CD14-positive monocyte (primary cell): ENCODE measurements at regions not wholly inside any gene's neighbourhood (a gene's known extent, or its start where the extent isn't known, plus 50 kb on each side); places are given as distances from the start of the nearest gene placed in this dataset.

ENCODE experiments used
- DNase-seq, 3 donors: peaks; one replicate each; pipeline ENCODE4 v3.0.0-alpha.2; 2011 to 2022
- H2AFZ ChIP-seq: 2 replicates; pipeline ENCODE4 v1.6.0; 2012; ENCODE audit warnings: mild to moderate bottlenecking, low read depth, low read length, inconsistent platforms; ENCODE audit not compliant: insufficient read depth, poor library complexity, severe bottlenecking
- H3K27ac ChIP-seq, 2 donors: 1 replicate in 1 of 2; 2 replicates in 1 of 2; pipeline ENCODE4 v1.5.1; 2012 to 2013; ENCODE audit warnings: low read length in 2 of 2, control low read depth in 1 of 2, inconsistent platforms in 1 of 2, low read depth in 1 of 2, mild to moderate bottlenecking in 1 of 2
- H3K27me3 ChIP-seq, 2 donors: one replicate each; pipeline versions ENCODE4 v1.6.0 to v1.6.1; 2011 to 2013; ENCODE audit warnings: low read length in 2 of 2; ENCODE audit not compliant: control insufficient read depth in 2 of 2, insufficient read depth in 2 of 2
- H3K36me3 ChIP-seq, 2 donors: replicated peaks in 1 of 2; 1 replicate in 1 of 2; 2 replicates in 1 of 2; pipeline versions ENCODE4 v1.5.1 to v1.6.1; 2012 to 2013; ENCODE audit warnings: low read length in 2 of 2, control low read depth in 1 of 2, inconsistent platforms in 1 of 2, mild to moderate bottlenecking in 1 of 2; ENCODE audit not compliant: insufficient read depth in 2 of 2, control insufficient read depth in 1 of 2
- H3K4me1 ChIP-seq, 2 donors: 1 replicate in 1 of 2; 2 replicates in 1 of 2; pipeline versions ENCODE4 v1.5.1 to v1.6.1; 2012 to 2013; ENCODE audit warnings: low read length in 2 of 2, control low read depth in 1 of 2, inconsistent platforms in 1 of 2, mild to moderate bottlenecking in 1 of 2, moderate library complexity in 1 of 2; ENCODE audit not compliant: insufficient read depth in 2 of 2, control insufficient read depth in 1 of 2
- H3K4me2 ChIP-seq: replicated peaks from 2 replicates; pipeline ENCODE3; 2012; ENCODE audit warnings: low read length, moderate library complexity, mild to moderate bottlenecking; ENCODE audit not compliant: poor library complexity, severe bottlenecking; ENCODE audit errors: extremely low read depth
- H3K4me3 ChIP-seq, 3 experiments: fragments of 200-600 bp in 1 of 3; sonication (generic) in 1 of 3; replicated peaks in 1 of 3; 1 replicate in 2 of 3; 2 replicates in 1 of 3; pipeline ENCODE4 v1.5.1; 2011 to 2013; ENCODE audit warnings: low read length in 3 of 3, mild to moderate bottlenecking in 3 of 3, control low read depth in 2 of 3, low read depth in 2 of 3, inconsistent platforms in 1 of 3, moderate library complexity in 1 of 3
- H3K79me2 ChIP-seq: 2 replicates; pipeline ENCODE4 v1.6.0; 2012; ENCODE audit warnings: mild to moderate bottlenecking, control low read depth, inconsistent platforms, low read length, moderate library complexity; ENCODE audit not compliant: insufficient read depth
- H3K9ac ChIP-seq: 2 replicates; pipeline ENCODE4 v1.6.0; 2017; ENCODE audit warnings: low read length, mild to moderate bottlenecking; ENCODE audit not compliant: insufficient read depth, poor library complexity, severe bottlenecking
- H3K9me3 ChIP-seq, 2 donors: replicated peaks in 1 of 2; 1 replicate in 1 of 2; 2 replicates in 1 of 2; pipeline versions ENCODE4 v1.5.1 to v1.6.1; 2012 to 2013; ENCODE audit warnings: low read length in 2 of 2, control low read depth in 1 of 2; ENCODE audit not compliant: control insufficient read depth in 1 of 2, insufficient read depth in 1 of 2
- H4K20me1 ChIP-seq: 2 replicates; pipeline ENCODE4 v1.6.0; 2012; ENCODE audit warnings: mild to moderate bottlenecking, low read length, control low read depth, moderate library complexity; ENCODE audit not compliant: insufficient read depth
- H3K27ac Mint-ChIP-seq, 7 donors: one replicate each; pipeline ENCODE4 v1.8.0; 2020; ENCODE audit warnings: mild to moderate bottlenecking in 7 of 7, mixed read lengths in 7 of 7, moderate library complexity in 6 of 7, inconsistent platforms in 2 of 7
- H3K27me3 Mint-ChIP-seq, 3 donors: one replicate each; pipeline ENCODE4 v1.8.0; 2021 to 2022; ENCODE audit warnings: low read depth in 3 of 3, mild to moderate bottlenecking in 3 of 3, mixed read lengths in 3 of 3, moderate library complexity in 3 of 3, inconsistent platforms in 1 of 3
- H3K36me3 Mint-ChIP-seq, 2 donors: one replicate each; pipeline ENCODE4 v1.8.0; 2020; ENCODE audit warnings: mixed read lengths in 2 of 2, inconsistent platforms in 1 of 2, mild to moderate bottlenecking in 1 of 2
- H3K4me1 Mint-ChIP-seq: one replicate; pipeline ENCODE4 v1.8.0; 2020; ENCODE audit warnings: mild to moderate bottlenecking, mixed read lengths
- H3K4me3 Mint-ChIP-seq, 2 donors: one replicate each; pipeline ENCODE4 v1.8.0; 2020; ENCODE audit warnings: mild to moderate bottlenecking in 2 of 2, mixed read lengths in 2 of 2, moderate library complexity in 1 of 2
- H3K9me3 Mint-ChIP-seq, 7 donors: one replicate each; pipeline ENCODE4 v1.8.0; 2020 to 2022; ENCODE audit warnings: mixed read lengths in 7 of 7, mild to moderate bottlenecking in 6 of 7, moderate library complexity in 6 of 7, inconsistent platforms in 2 of 7
- CTCF ChIP-seq: fragments of 200-600 bp; IDR thresholded peaks from one replicate; pipeline ENCODE4 v1.8.0; 2022; ENCODE audit warnings: antibody characterized with exemption, mild to moderate bottlenecking
- WGBS: methylation state at CpG from one replicate; pipeline ENCODE4 v1.1.5; 2013; ENCODE audit warnings: missing lambda C conversion rate; ENCODE audit not compliant: insufficient coverage; 5-methylcytosine and 5-hydroxymethylcytosine counted together
- intact Hi-C, 2 donors: fragments of 100-400 bp; cut with micrococcal nuclease; formaldehyde crosslinking; loops; one replicate each; pipeline versions ENCODE4 v1.15.0 to v1.15.1; 2023

- intact Hi-C loops = loop anchor here in 1 of 2 donors (10.0 kb wide), 1 partner anchor 114 kb away; the partner anchor contains the start of gene LPAR1
- Mint-ChIP-seq H3K9me3 (no peaks in the 10 kb centered on the region), H3K4me1 (peaks cover 41% of the 10 kb centered on the region), H3K4me3 (peak overlapping the region; percentile 6 to 64), H3K27ac (peak overlapping the region; percentile 59 to 90 (median 81)), H3K36me3 (no peaks in the 10 kb centered on the region), H3K27me3 (no peaks in the 10 kb centered on the region)
- H2AFZ ChIP-seq = peak overlapping the region; percentile 46
- H3K4me1 ChIP-seq = peaks cover 23 to 35% of the 10 kb centered on the region in 2 donors
- H3K27me3 ChIP-seq = no peaks in the 10 kb centered on the region
- H3K36me3 ChIP-seq = no peaks in the 10 kb centered on the region
- H3K27ac ChIP-seq = peak overlapping the region in 1 of 2 donors; percentile 78
- H4K20me1 ChIP-seq = no peaks in the 10 kb centered on the region
- 44% methylated on average over 7 of the region's 10 CpGs for whole genome bisulfite sequencing
- no peaks in the 10 kb centered on the region for H3K79me2 ChIP-seq
- H3K9ac ChIP-seq = no peak overlapping the region
- no peaks in the 10 kb centered on the region for H3K9me3 ChIP-seq
- H3K4me2 ChIP-seq = peak overlapping the region; percentile 57
- DNase-seq = peak in 1 of 3 donors; percentile 25
- peak; percentile 21 for TF ChIP-seq CTCF
- H3K4me3 ChIP-seq = peak overlapping the region in 1 of 3 experiments; percentile 41
Observed at GRCh38 chr9:111148052-111149017, 110.1 kb upstream of the LPAR1 start.

- TF ChIP-seq CTCF = no peak
- no peaks in the 10 kb centered on the region for H3K79me2 ChIP-seq
- H3K27me3 ChIP-seq = no peaks in the 10 kb centered on the region
- peaks cover 38% of the 10 kb centered on the region for H3K4me1 Mint-ChIP-seq
- H2AFZ ChIP-seq = peak overlapping the region; percentile 55
- H3K36me3 Mint-ChIP-seq = no peaks in the 10 kb centered on the region
- H3K4me3 Mint-ChIP-seq = no peak overlapping the region
- H3K9me3 Mint-ChIP-seq = no peaks in the 10 kb centered on the region
- H3K36me3 ChIP-seq = no peaks in the 10 kb centered on the region
- H3K27me3 Mint-ChIP-seq = no peaks in the 10 kb centered on the region
- peaks cover 23 to 35% of the 10 kb centered on the region in 2 donors for H3K4me1 ChIP-seq
- 100% methylated on average over 1 of the region's 3 CpGs for WGBS
- H4K20me1 ChIP-seq = no peaks in the 10 kb centered on the region
- H3K4me2 ChIP-seq = no peak overlapping the region
- no peak overlapping the region for H3K9ac ChIP-seq
- no peak for DNase-seq
- no peak overlapping the region for H3K27ac ChIP-seq
- H3K4me3 ChIP-seq = no peak overlapping the region
- H3K27ac Mint-ChIP-seq = peak overlapping the region in 3 of 7 donors; percentile 38 to 68 (median 60)
- H3K9me3 ChIP-seq = no peaks in the 10 kb centered on the region
- intact Hi-C loops = loop anchor here in 1 of 2 donors (10.0 kb wide), 1 partner anchor 112 kb away; the partner anchor contains the start of gene LPAR1
Observed at GRCh38 chr9:111147041-111147440, 108.8 kb upstream of the LPAR1 start.
